DND-41 (cell line): ENCODE measurements at regions not wholly inside any gene's neighbourhood (a gene's known extent, or its start where the extent isn't known, plus 50 kb on each side); places are given as distances from the start of the nearest gene placed in this dataset.

ENCODE experiments used
- CTCF ChIP-seq: IDR thresholded peaks from 2 replicates; pipeline ENCODE4 v1.5.1; 2012; ENCODE audit warnings: borderline replicate concordance, low read length, moderate library complexity, mild to moderate bottlenecking; ENCODE audit not compliant: poor library complexity, severe bottlenecking; ENCODE audit errors: extremely low read depth
- EZH2 ChIP-seq: IDR thresholded peaks from 3 replicates; pipeline ENCODE4 v1.6.1; 2012; ENCODE audit warnings: borderline replicate concordance, low read depth, mild to moderate bottlenecking, moderate library complexity, low read length, inconsistent platforms; ENCODE audit not compliant: severe bottlenecking

GRCh38 chr12:41850046-41850445 lies 294.6 kb downstream of the GXYLT1 start:
- TF ChIP-seq CTCF (no peak), EZH2 (no peak)
